ENCODE measurements at regions not wholly inside any gene's neighbourhood (a gene's known extent, or its start where the extent isn't known, plus 50 kb on each side); places are given as distances from the start of the nearest gene placed in this dataset.

DNA sequence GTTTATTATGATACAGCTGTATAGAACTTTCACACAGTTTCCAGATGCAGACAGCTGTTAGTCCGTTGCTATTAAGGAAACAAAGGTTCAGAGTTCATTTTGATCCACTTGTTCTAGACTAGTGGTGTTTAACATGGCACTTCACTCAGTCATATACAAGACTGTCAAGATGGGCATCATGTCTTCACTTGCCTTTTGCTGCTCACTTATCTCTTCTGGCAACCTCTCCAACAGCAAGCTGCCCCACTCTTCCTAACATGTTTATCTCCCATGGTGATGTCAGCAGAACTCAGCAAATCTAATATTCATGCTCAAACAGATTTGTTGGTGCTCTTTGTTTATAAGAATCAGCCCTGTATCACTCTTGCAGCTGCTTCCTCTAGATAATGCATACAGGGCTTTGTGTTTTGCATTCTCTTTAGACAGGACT is 236.2 kb upstream of the HAND2 start:
- Histone ChIP-seq H4K5ac (ENCODE audit: insufficient read length, low read depth, low read length) (no peak overlapping the region), H3K23ac (ENCODE audit: insufficient read length) (no peak overlapping the region), H3K27ac (ENCODE audit: low read depth, low read length) (no peak overlapping the region), H2BK12ac (ENCODE audit: low read depth, low read length) (no peak overlapping the region), H3K27me3 (replicated peaks in 1 of 4; ENCODE audit: control insufficient read depth in 3 of 4, extremely low read depth in 1 of 4, insufficient read depth in 3 of 4, low read length in 3 of 4) (no peaks in the 10 kb centered on the region), H3K23me2 (ENCODE audit: low read depth, low read length) (no peaks in the 10 kb centered on the region), H2BK20ac (ENCODE audit: low read length) (no peak overlapping the region), H3K9ac (replicated peaks in 1 of 4; ENCODE audit: extremely low read depth in 1 of 4, low read depth in 3 of 4, low read length in 3 of 4) (no peak overlapping the region), H4K8ac (ENCODE audit: extremely low read depth, insufficient read depth, low read length) (no peak overlapping the region), H3K4me3 (ENCODE audit: extremely low read depth in 1 of 4, insufficient read depth in 2 of 4, low read depth in 3 of 4, low read length in 4 of 4) (no peak overlapping the region), H2AK5ac (ENCODE audit: low read depth, low read length) (no peak overlapping the region), H3K56ac (replicated peaks; ENCODE audit: insufficient read length, low read depth, low read length) (no peak overlapping the region), H2BK120ac (replicated peaks; ENCODE audit: low read depth, low read length) (no peak overlapping the region), H3K9me3 (ENCODE audit: insufficient read depth in 2 of 2, low read depth in 1 of 2, low read length in 1 of 2) (no peaks in the 10 kb centered on the region), H4K91ac (replicated peaks; ENCODE audit: insufficient read length, low read length) (no peak overlapping the region), H2BK15ac (ENCODE audit: low read length) (no peak overlapping the region), H3K14ac (ENCODE audit: insufficient read length) (no peak overlapping the region), H3K79me1 (ENCODE audit: low read depth, low read length) (no peaks in the 10 kb centered on the region), H3K79me2 (ENCODE audit: control insufficient read depth in 1 of 2, insufficient read depth in 2 of 2, low read length in 2 of 2) (no peaks in the 10 kb centered on the region), H3K18ac (ENCODE audit: extremely low read depth, low read length) (no peak overlapping the region), H2AFZ (ENCODE audit: low read length) (no peak overlapping the region), H2BK5ac (ENCODE audit: low read depth, low read length) (no peak overlapping the region), H3K4me1 (replicated peaks in 1 of 4; ENCODE audit: control insufficient read depth in 3 of 4, insufficient read depth in 4 of 4, low read length in 3 of 4) (no peaks in the 10 kb centered on the region), H3K4ac (replicated peaks; ENCODE audit: insufficient read length, low read depth, low read length) (no peak overlapping the region), H4K20me1 (replicated peaks in 1 of 2; ENCODE audit: control insufficient read depth in 1 of 2, insufficient read depth in 2 of 2, low read length in 2 of 2) (no peaks in the 10 kb centered on the region), H3K4me2 (ENCODE audit: insufficient read depth in 1 of 2, low read depth in 2 of 2, low read length in 2 of 2) (no peak overlapping the region), H3K36me3 (ENCODE audit: control insufficient read depth in 2 of 4, insufficient read depth in 4 of 4, low read length in 3 of 4) (no peaks in the 10 kb centered on the region)
- 71% methylated on average over 1 of the region's 1 CpG; no CpG with 5 or more reads in 1 of the 2 experiments for WGBS, 2 experiments (ENCODE audit: extremely low coverage in 1 of 2, insufficient coverage in 1 of 2, insufficient read length in 1 of 2, insufficient replicate concordance in 2 of 2, low coverage in 1 of 2, low lambda C conversion rate in 2 of 2, missing lambda C conversion rate in 1 of 2)
- FAIRE-seq: no peak
- no peak for DNase-seq (ENCODE audit: low read depth in 1 of 2, low spot score in 2 of 2)
- POLR2A ChIA-PET (ENCODE audit: partially characterized antibody): no interaction called here
- CTCF ChIA-PET (ENCODE audit: partially characterized antibody): interaction anchor here (1.7 kb wide), 1 partner anchor 14 kb away, joined by 6 read pairs; no protein-coding TSS in a partner anchor
- TF ChIP-seq CBX8 (IDR thresholded peaks at IDR 0.05; ENCODE audit: borderline replicate concordance, low read depth, low read length) (no peak), HDAC2 (IDR thresholded peaks at IDR 0.05; ENCODE audit: borderline replicate concordance in 1 of 2, low read depth in 2 of 2, low read length in 2 of 2) (no peak), POLR2AphosphoS5 (IDR thresholded peaks at IDR 0.05; ENCODE audit: low read depth, low read length) (no peak), SIRT6 (IDR thresholded peaks at IDR 0.05; ENCODE audit: low read length) (no peak), YY1 (IDR thresholded peaks at IDR 0.05; ENCODE audit: low read depth, low read length) (no peak), HDAC6 (IDR thresholded peaks at IDR 0.05; ENCODE audit: low read depth, low read length) (no peak), NRF1 (IDR thresholded peaks at IDR 0.05; ENCODE audit: low read depth, low read length) (no peak)
